Progenitor cell of endocrine pancreas (in vitro differentiated cells): ENCODE measurements at regions not wholly inside any gene's neighbourhood (a gene's known extent, or its start where the extent isn't known, plus 50 kb on each side); places are given as distances from the start of the nearest gene placed in this dataset.

Experiments
- DNase-seq: peaks from one replicate; pipeline ENCODE4 v3.0.0; 2021; ENCODE audit warnings: low spot score; ENCODE audit not compliant: unreplicated experiment
- H3K27ac Mint-ChIP-seq: 2 replicates; pipeline ENCODE4 v1.8.0; 2021; ENCODE audit warnings: mild to moderate bottlenecking, moderate library complexity, mixed read lengths
- H3K27me3 Mint-ChIP-seq: 2 replicates; pipeline ENCODE4 v1.8.0; 2021; ENCODE audit warnings: mixed read lengths
- H3K36me3 Mint-ChIP-seq: 2 replicates; pipeline ENCODE4 v1.8.0; 2022; ENCODE audit warnings: mixed read lengths; ENCODE audit not compliant: insufficient read depth
- H3K4me1 Mint-ChIP-seq: 2 replicates; pipeline ENCODE4 v1.8.0; 2021; ENCODE audit warnings: low read depth, mixed read lengths
- H3K4me3 Mint-ChIP-seq: 2 replicates; pipeline ENCODE4 v1.8.0; 2021; ENCODE audit warnings: low read depth, mild to moderate bottlenecking, moderate library complexity, mixed read lengths
- H3K9me3 Mint-ChIP-seq: 2 replicates; pipeline ENCODE4 v1.8.0; 2021; ENCODE audit warnings: low read depth, mixed read lengths
- CTCF ChIP-seq: fragments of 200-600 bp; sonication (generic); IDR thresholded peaks from one replicate; pipeline ENCODE4 v1.5.0; 2021; ENCODE audit warnings: antibody characterized with exemption, mild to moderate bottlenecking; ENCODE audit not compliant: unreplicated experiment

- no peak overlapping the region for H3K4me3 Mint-ChIP-seq
- no peaks in the 10 kb centered on the region for H3K36me3 Mint-ChIP-seq
- no peak overlapping the region for H3K27ac Mint-ChIP-seq
- TF ChIP-seq CTCF = no peak
- H3K4me1 Mint-ChIP-seq = peaks cover 1% of the 10 kb centered on the region
- no peak for DNase-seq
- peaks cover 3% of the 10 kb centered on the region for H3K27me3 Mint-ChIP-seq
- H3K9me3 Mint-ChIP-seq = no peaks in the 10 kb centered on the region
These were observed 142.8 kb upstream of the STK32A start for GRCh38 chr5:147092044-147092443.

- H3K36me3 Mint-ChIP-seq = no peaks in the 10 kb centered on the region
- no peak overlapping the region for H3K4me3 Mint-ChIP-seq
- H3K27me3 Mint-ChIP-seq = peaks cover 3% of the 10 kb centered on the region
- no peak for TF ChIP-seq CTCF
- no peak for DNase-seq
- no peaks in the 10 kb centered on the region for H3K9me3 Mint-ChIP-seq
- H3K27ac Mint-ChIP-seq = no peak overlapping the region
- H3K4me1 Mint-ChIP-seq = peaks cover 1% of the 10 kb centered on the region
These were observed 141.7 kb upstream of the STK32A start for GRCh38 chr5:147093138-147093537.

GRCh38 chr5:147095740-147096139 lies 139.1 kb upstream of the STK32A start:
- Mint-ChIP-seq H3K4me3 (no peak overlapping the region), H3K4me1 (peaks cover 3% of the 10 kb centered on the region), H3K27ac (no peak overlapping the region), H3K27me3 (peaks cover 3% of the 10 kb centered on the region), H3K36me3 (no peaks in the 10 kb centered on the region), H3K9me3 (no peaks in the 10 kb centered on the region)
- TF ChIP-seq CTCF = no peak
- no peak for DNase-seq

- H3K9me3 Mint-ChIP-seq = no peaks in the 10 kb centered on the region
- no peak overlapping the region for H3K4me3 Mint-ChIP-seq
- peak; percentile 62 for TF ChIP-seq CTCF
- H3K27me3 Mint-ChIP-seq = peaks cover 3% of the 10 kb centered on the region
- H3K36me3 Mint-ChIP-seq = no peaks in the 10 kb centered on the region
- H3K4me1 Mint-ChIP-seq = peaks cover 3% of the 10 kb centered on the region
- no peak for DNase-seq
- no peak overlapping the region for H3K27ac Mint-ChIP-seq
These were observed 136.5 kb upstream of the STK32A start for GRCh38 chr5:147098233-147098790.

GRCh38 chr5:147101659-147102369 lies 133.0 kb upstream of the STK32A start:
- no peak for DNase-seq
- H3K27me3 Mint-ChIP-seq = no peaks in the 10 kb centered on the region
- H3K4me3 Mint-ChIP-seq = no peak overlapping the region
- no peaks in the 10 kb centered on the region for H3K9me3 Mint-ChIP-seq
- peaks cover 2% of the 10 kb centered on the region for H3K4me1 Mint-ChIP-seq
- no peaks in the 10 kb centered on the region for H3K36me3 Mint-ChIP-seq
- H3K27ac Mint-ChIP-seq = no peak overlapping the region
- no peak for TF ChIP-seq CTCF
